ENCODE measurements at regions not wholly inside any gene's neighbourhood (a gene's known extent, or its start where the extent isn't known, plus 50 kb on each side); places are given as distances from the start of the nearest gene placed in this dataset.

DNA sequence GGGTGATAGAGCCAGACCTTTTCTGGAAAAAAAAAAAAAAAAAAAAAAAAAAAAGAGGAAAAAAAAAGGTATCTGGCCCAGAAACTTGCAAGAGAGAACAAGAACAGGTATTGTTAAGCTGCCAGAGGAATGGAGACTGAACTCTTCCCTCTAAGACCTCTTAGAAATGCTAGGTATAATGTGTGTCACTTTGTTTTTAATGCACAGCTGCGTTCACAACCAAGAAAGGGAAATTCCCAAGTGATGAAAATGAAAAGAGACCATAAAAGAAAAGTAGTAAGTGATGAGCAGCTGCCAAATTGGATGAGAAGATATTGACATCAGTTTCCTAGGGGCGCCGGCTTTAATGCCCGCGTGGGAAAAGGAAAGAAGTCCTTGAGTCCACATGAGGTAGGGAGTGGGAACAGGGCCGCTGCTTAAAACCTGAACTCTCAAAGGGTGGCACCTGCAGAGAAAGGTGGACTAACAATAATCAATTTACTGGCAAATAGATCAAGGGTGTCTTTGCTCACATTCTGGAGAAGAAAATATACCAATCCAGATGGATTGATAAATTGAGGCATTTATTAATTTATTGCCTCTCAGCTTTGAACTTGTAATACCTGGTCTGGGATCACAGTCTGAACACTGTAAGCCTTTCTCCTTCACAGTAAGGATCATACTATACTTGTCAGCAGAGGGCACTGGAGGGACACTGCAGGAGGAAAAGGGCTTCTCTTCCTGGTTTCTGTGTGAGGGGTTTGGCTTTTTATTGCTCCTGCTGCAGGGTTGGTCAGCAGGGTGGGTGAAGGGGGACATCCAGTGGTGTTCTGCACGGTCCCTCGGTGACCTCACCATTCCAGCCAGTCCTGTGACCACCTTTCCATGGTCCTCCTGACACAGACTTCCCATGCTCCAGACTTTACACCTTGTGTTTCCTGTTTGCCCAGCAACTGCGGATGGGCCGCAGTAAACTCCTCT, 131.6 kb downstream of the AQP9 start:
- TF ChIP-seq EP300 (IDR thresholded peaks at IDR 0.05): no peak
- TF ChIP-seq, protein P1, sequence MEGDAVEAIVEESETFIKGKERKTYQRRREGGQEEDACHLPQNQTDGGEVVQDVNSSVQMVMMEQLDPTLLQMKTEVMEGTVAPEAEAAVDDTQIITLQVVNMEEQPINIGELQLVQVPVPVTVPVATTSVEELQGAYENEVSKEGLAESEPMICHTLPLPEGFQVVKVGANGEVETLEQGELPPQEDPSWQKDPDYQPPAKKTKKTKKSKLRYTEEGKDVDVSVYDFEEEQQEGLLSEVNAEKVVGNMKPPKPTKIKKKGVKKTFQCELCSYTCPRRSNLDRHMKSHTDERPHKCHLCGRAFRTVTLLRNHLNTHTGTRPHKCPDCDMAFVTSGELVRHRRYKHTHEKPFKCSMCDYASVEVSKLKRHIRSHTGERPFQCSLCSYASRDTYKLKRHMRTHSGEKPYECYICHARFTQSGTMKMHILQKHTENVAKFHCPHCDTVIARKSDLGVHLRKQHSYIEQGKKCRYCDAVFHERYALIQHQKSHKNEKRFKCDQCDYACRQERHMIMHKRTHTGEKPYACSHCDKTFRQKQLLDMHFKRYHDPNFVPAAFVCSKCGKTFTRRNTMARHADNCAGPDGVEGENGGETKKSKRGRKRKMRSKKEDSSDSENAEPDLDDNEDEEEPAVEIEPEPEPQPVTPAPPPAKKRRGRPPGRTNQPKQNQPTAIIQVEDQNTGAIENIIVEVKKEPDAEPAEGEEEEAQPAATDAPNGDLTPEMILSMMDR (IDR thresholded peaks at IDR 0.05): peak in 4 of 7 experiments; percentile 50 to 62 (median 54)
